ENCODE measurements at regions not wholly inside any gene's neighbourhood (a gene's known extent, or its start where the extent isn't known, plus 50 kb on each side); places are given as distances from the start of the nearest gene placed in this dataset.

- TF ChIP-seq, protein P1, sequence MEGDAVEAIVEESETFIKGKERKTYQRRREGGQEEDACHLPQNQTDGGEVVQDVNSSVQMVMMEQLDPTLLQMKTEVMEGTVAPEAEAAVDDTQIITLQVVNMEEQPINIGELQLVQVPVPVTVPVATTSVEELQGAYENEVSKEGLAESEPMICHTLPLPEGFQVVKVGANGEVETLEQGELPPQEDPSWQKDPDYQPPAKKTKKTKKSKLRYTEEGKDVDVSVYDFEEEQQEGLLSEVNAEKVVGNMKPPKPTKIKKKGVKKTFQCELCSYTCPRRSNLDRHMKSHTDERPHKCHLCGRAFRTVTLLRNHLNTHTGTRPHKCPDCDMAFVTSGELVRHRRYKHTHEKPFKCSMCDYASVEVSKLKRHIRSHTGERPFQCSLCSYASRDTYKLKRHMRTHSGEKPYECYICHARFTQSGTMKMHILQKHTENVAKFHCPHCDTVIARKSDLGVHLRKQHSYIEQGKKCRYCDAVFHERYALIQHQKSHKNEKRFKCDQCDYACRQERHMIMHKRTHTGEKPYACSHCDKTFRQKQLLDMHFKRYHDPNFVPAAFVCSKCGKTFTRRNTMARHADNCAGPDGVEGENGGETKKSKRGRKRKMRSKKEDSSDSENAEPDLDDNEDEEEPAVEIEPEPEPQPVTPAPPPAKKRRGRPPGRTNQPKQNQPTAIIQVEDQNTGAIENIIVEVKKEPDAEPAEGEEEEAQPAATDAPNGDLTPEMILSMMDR (IDR thresholded peaks at IDR 0.05) = no peak
- TF ChIP-seq RFX5 (IDR thresholded peaks at IDR 0.05; ENCODE audit: low read length) = no peak
- TF ChIP-seq USF2 (IDR thresholded peaks at IDR 0.05; ENCODE audit: borderline replicate concordance, low read depth, low read length) = no peak
- TF ChIP-seq, protein P2, sequence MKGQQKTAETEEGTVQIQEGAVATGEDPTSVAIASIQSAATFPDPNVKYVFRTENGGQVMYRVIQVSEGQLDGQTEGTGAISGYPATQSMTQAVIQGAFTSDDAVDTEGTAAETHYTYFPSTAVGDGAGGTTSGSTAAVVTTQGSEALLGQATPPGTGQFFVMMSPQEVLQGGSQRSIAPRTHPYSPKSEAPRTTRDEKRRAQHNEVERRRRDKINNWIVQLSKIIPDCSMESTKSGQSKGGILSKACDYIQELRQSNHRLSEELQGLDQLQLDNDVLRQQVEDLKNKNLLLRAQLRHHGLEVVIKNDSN (IDR thresholded peaks at IDR 0.05; ENCODE audit: borderline replicate concordance, low read depth) = no peak
- TF ChIP-seq, protein P3, sequence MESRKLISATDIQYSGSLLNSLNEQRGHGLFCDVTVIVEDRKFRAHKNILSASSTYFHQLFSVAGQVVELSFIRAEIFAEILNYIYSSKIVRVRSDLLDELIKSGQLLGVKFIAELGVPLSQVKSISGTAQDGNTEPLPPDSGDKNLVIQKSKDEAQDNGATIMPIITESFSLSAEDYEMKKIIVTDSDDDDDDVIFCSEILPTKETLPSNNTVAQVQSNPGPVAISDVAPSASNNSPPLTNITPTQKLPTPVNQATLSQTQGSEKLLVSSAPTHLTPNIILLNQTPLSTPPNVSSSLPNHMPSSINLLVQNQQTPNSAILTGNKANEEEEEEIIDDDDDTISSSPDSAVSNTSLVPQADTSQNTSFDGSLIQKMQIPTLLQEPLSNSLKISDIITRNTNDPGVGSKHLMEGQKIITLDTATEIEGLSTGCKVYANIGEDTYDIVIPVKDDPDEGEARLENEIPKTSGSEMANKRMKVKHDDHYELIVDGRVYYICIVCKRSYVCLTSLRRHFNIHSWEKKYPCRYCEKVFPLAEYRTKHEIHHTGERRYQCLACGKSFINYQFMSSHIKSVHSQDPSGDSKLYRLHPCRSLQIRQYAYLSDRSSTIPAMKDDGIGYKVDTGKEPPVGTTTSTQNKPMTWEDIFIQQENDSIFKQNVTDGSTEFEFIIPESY (IDR thresholded peaks at IDR 0.05; ENCODE audit: borderline replicate concordance, low read depth) = no peak
- TF ChIP-seq EZH2phosphoT487 (IDR thresholded peaks at IDR 0.05; ENCODE audit: borderline replicate concordance, low read depth) = no peak
- no peak for TF ChIP-seq EP300 (IDR thresholded peaks at IDR 0.05; ENCODE audit: borderline replicate concordance in 1 of 2, low read depth in 1 of 2, low read length in 1 of 2)
- TF ChIP-seq ELF1 (IDR thresholded peaks at IDR 0.05) = no peak
- no peak for TF ChIP-seq POLR2AphosphoS5 (IDR thresholded peaks at IDR 0.05; ENCODE audit: low read depth, low read length)
Observed at GRCh38 chr15:95995375-95996168, 334.9 kb upstream of the NR2F2 start.
